Activated CD4-positive, alpha-beta T cell treated with anti-CD3 and anti-CD28 coated beads, Interleukin-2, amount 10 ng/mL, durations not matched to agents 24 days and 14 days (primary cell): ENCODE measurements at regions not wholly inside any gene's neighbourhood (a gene's known extent, or its start where the extent isn't known, plus 50 kb on each side); places are given as distances from the start of the nearest gene placed in this dataset.

ENCODE experiments used
- DNase-seq: peaks from one replicate; pipeline ENCODE4 v3.0.0; 2022
- H3K27ac Mint-ChIP-seq: one replicate; pipeline ENCODE4 v1.8.0; 2022; ENCODE audit warnings: mild to moderate bottlenecking, mixed read lengths
- H3K27me3 Mint-ChIP-seq: one replicate; pipeline ENCODE4 v1.8.0; 2022; ENCODE audit warnings: mixed read lengths
- H3K36me3 Mint-ChIP-seq: one replicate; pipeline ENCODE4 v1.8.0; 2022; ENCODE audit warnings: low read depth, mild to moderate bottlenecking, mixed read lengths
- H3K4me1 Mint-ChIP-seq: one replicate; pipeline ENCODE4 v1.8.0; 2021; ENCODE audit warnings: mixed read lengths
- H3K4me3 Mint-ChIP-seq: one replicate; pipeline ENCODE4 v1.8.0; 2022; ENCODE audit warnings: mild to moderate bottlenecking, moderate library complexity, mixed read lengths
- H3K9me3 Mint-ChIP-seq: one replicate; pipeline ENCODE4 v1.8.0; 2021; ENCODE audit warnings: mixed read lengths
- intact Hi-C: fragments of 100-400 bp; cut with micrococcal nuclease; formaldehyde crosslinking; loops from one replicate; pipeline ENCODE4 v1.15.1; 2023

- Mint-ChIP-seq H3K27me3 (no peaks in the 10 kb centered on the region), H3K9me3 (no peaks in the 10 kb centered on the region), H3K36me3 (no peaks in the 10 kb centered on the region), H3K4me1 (peaks cover 24% of the 10 kb centered on the region), H3K4me3 (no peak overlapping the region), H3K27ac (no peak overlapping the region)
- intact Hi-C loops, result no loop called here
- DNase-seq, result no peak
These were observed 389.9 kb downstream of the TNS1 start for GRCh38 chr2:217612920-217613319.

- H3K36me3 Mint-ChIP-seq, result no peaks in the 10 kb centered on the region
- no peaks in the 10 kb centered on the region for H3K27me3 Mint-ChIP-seq
- H3K4me3 Mint-ChIP-seq, result no peak overlapping the region
- H3K9me3 Mint-ChIP-seq, result no peaks in the 10 kb centered on the region
- intact Hi-C loops, result no loop called here
- no peak for DNase-seq
- H3K4me1 Mint-ChIP-seq, result peaks cover 24% of the 10 kb centered on the region
- no peak overlapping the region for H3K27ac Mint-ChIP-seq
These were observed 390.6 kb downstream of the TNS1 start for GRCh38 chr2:217612211-217612610.

- DNase-seq, result no peak
- no peak overlapping the region for H3K4me3 Mint-ChIP-seq
- peak overlapping the region; percentile 74 for H3K27ac Mint-ChIP-seq
- H3K36me3 Mint-ChIP-seq, result no peaks in the 10 kb centered on the region
- peaks cover 24% of the 10 kb centered on the region for H3K4me1 Mint-ChIP-seq
- H3K27me3 Mint-ChIP-seq, result no peaks in the 10 kb centered on the region
- intact Hi-C loops, result no loop called here
- no peaks in the 10 kb centered on the region for H3K9me3 Mint-ChIP-seq
These were observed 391.1 kb downstream of the TNS1 start for GRCh38 chr2:217611626-217612127.

- intact Hi-C loops, result no loop called here
- Mint-ChIP-seq H3K27ac (peak overlapping the region; percentile 74), H3K27me3 (no peaks in the 10 kb centered on the region), H3K4me1 (peaks cover 24% of the 10 kb centered on the region), H3K36me3 (no peaks in the 10 kb centered on the region), H3K4me3 (peak overlapping the region; percentile 57), H3K9me3 (no peaks in the 10 kb centered on the region)
- DNase-seq, result no peak
These were observed 391.7 kb downstream of the TNS1 start for GRCh38 chr2:217611056-217611455.

- H3K9me3 Mint-ChIP-seq, result no peaks in the 10 kb centered on the region
- peak; percentile 81 for DNase-seq
- H3K27me3 Mint-ChIP-seq, result no peaks in the 10 kb centered on the region
- H3K4me1 Mint-ChIP-seq, result peaks cover 24% of the 10 kb centered on the region
- intact Hi-C loops, result no loop called here
- peak overlapping the region; percentile 74 for H3K27ac Mint-ChIP-seq
- peak overlapping the region; percentile 57 for H3K4me3 Mint-ChIP-seq
- H3K36me3 Mint-ChIP-seq, result no peaks in the 10 kb centered on the region
These were observed 392.4 kb downstream of the TNS1 start for GRCh38 chr2:217610401-217610814.

GRCh38 chr2:217609952-217610351, 392.8 kb downstream of the TNS1 start:
- H3K36me3 Mint-ChIP-seq, result no peaks in the 10 kb centered on the region
- H3K4me3 Mint-ChIP-seq, result no peak overlapping the region
- DNase-seq, result no peak
- intact Hi-C loops, result no loop called here
- peaks cover 24% of the 10 kb centered on the region for H3K4me1 Mint-ChIP-seq
- H3K27ac Mint-ChIP-seq, result peak overlapping the region; percentile 74
- H3K9me3 Mint-ChIP-seq, result no peaks in the 10 kb centered on the region
- H3K27me3 Mint-ChIP-seq, result no peaks in the 10 kb centered on the region

- H3K27ac Mint-ChIP-seq, result no peak overlapping the region
- H3K9me3 Mint-ChIP-seq, result no peaks in the 10 kb centered on the region
- no peak for DNase-seq
- H3K4me3 Mint-ChIP-seq, result no peak overlapping the region
- H3K36me3 Mint-ChIP-seq, result no peaks in the 10 kb centered on the region
- intact Hi-C loops, result no loop called here
- peaks cover 21% of the 10 kb centered on the region for H3K4me1 Mint-ChIP-seq
- peaks cover under 1% of the 10 kb centered on the region for H3K27me3 Mint-ChIP-seq
These were observed 396.5 kb downstream of the TNS1 start for GRCh38 chr2:217606296-217606695.

GRCh38 chr2:217604527-217605194, 398.1 kb downstream of the TNS1 start:
- intact Hi-C loops, result no loop called here

GRCh38 chr2:217601601-217602000, 401.2 kb downstream of the TNS1 start:
- intact Hi-C loops, result no loop called here
- Mint-ChIP-seq H3K27ac (no peak overlapping the region), H3K4me1 (no peaks in the 10 kb centered on the region), H3K36me3 (no peaks in the 10 kb centered on the region), H3K4me3 (no peak overlapping the region), H3K9me3 (no peaks in the 10 kb centered on the region), H3K27me3 (peaks cover 2% of the 10 kb centered on the region)
- DNase-seq, result no peak

More at GRCh38 chr2:217604527-217605194, 398.1 kb downstream of the TNS1 start:
- Mint-ChIP-seq H3K4me3 (no peak overlapping the region), H3K4me1 (peaks cover 4% of the 10 kb centered on the region), H3K36me3 (no peaks in the 10 kb centered on the region), H3K27ac (no peak overlapping the region), H3K27me3 (peaks cover 2% of the 10 kb centered on the region), H3K9me3 (no peaks in the 10 kb centered on the region)
- no peak for DNase-seq

- no peaks in the 10 kb centered on the region for H3K36me3 Mint-ChIP-seq
- no peak for DNase-seq
- H3K27me3 Mint-ChIP-seq, result peaks cover 9% of the 10 kb centered on the region
- intact Hi-C loops, result no loop called here
- H3K4me3 Mint-ChIP-seq, result no peak overlapping the region
- no peak overlapping the region for H3K27ac Mint-ChIP-seq
- H3K4me1 Mint-ChIP-seq, result no peaks in the 10 kb centered on the region
- H3K9me3 Mint-ChIP-seq, result no peaks in the 10 kb centered on the region
These were observed 402.9 kb downstream of the TNS1 start for GRCh38 chr2:217599906-217600305.

GRCh38 chr2:217597681-217598080, 405.1 kb downstream of the TNS1 start:
- no peak overlapping the region for H3K27ac Mint-ChIP-seq
- H3K4me3 Mint-ChIP-seq, result no peak overlapping the region
- H3K9me3 Mint-ChIP-seq, result no peaks in the 10 kb centered on the region
- no peaks in the 10 kb centered on the region for H3K36me3 Mint-ChIP-seq
- peaks cover 9% of the 10 kb centered on the region for H3K27me3 Mint-ChIP-seq
- DNase-seq, result no peak
- H3K4me1 Mint-ChIP-seq, result peaks cover 3% of the 10 kb centered on the region
- intact Hi-C loops, result no loop called here

- peaks cover 3% of the 10 kb centered on the region for H3K4me1 Mint-ChIP-seq
- no peaks in the 10 kb centered on the region for H3K36me3 Mint-ChIP-seq
- no peaks in the 10 kb centered on the region for H3K9me3 Mint-ChIP-seq
- DNase-seq, result no peak
- intact Hi-C loops, result no loop called here
- peaks cover 9% of the 10 kb centered on the region for H3K27me3 Mint-ChIP-seq
- no peak overlapping the region for H3K27ac Mint-ChIP-seq
- H3K4me3 Mint-ChIP-seq, result no peak overlapping the region
These were observed 405.6 kb downstream of the TNS1 start for GRCh38 chr2:217597145-217597544.

GRCh38 chr2:217593732-217594131, 409.1 kb downstream of the TNS1 start:
- H3K4me1 Mint-ChIP-seq, result peaks cover 3% of the 10 kb centered on the region
- DNase-seq, result no peak
- intact Hi-C loops, result no loop called here
- peaks cover 8% of the 10 kb centered on the region for H3K27me3 Mint-ChIP-seq
- no peaks in the 10 kb centered on the region for H3K9me3 Mint-ChIP-seq
- no peak overlapping the region for H3K4me3 Mint-ChIP-seq
- no peaks in the 10 kb centered on the region for H3K36me3 Mint-ChIP-seq
- H3K27ac Mint-ChIP-seq, result no peak overlapping the region

GRCh38 chr2:217588266-217588665, 414.5 kb downstream of the TNS1 start:
- Mint-ChIP-seq H3K27me3 (peaks cover 4% of the 10 kb centered on the region), H3K36me3 (no peaks in the 10 kb centered on the region), H3K9me3 (no peaks in the 10 kb centered on the region), H3K4me3 (no peak overlapping the region), H3K4me1 (no peaks in the 10 kb centered on the region), H3K27ac (no peak overlapping the region)
- no peak for DNase-seq
- intact Hi-C loops, result no loop called here

- Mint-ChIP-seq H3K27ac (no peak overlapping the region), H3K36me3 (no peaks in the 10 kb centered on the region), H3K9me3 (no peaks in the 10 kb centered on the region), H3K4me3 (no peak overlapping the region), H3K4me1 (no peaks in the 10 kb centered on the region), H3K27me3 (peaks cover 4% of the 10 kb centered on the region)
- intact Hi-C loops, result no loop called here
- no peak for DNase-seq
These were observed 417.4 kb downstream of the TNS1 start for GRCh38 chr2:217585362-217585761.
